Keratinocyte (primary cell): ENCODE measurements at regions not wholly inside any gene's neighbourhood (a gene's known extent, or its start where the extent isn't known, plus 50 kb on each side); places are given as distances from the start of the nearest gene placed in this dataset.
"Not testable (repeated sequence)": the region's sequence is repeated elsewhere in the genome, so short reads cannot be mapped to it uniquely, and the experiment has no call there.

Source experiments
- DNase-seq: peaks from one replicate; pipeline ENCODE4 v3.0.0-alpha.2; 2011; ENCODE audit warnings: low read depth, missing footprints, low spot score
- FAIRE-seq: peaks from 2 replicates; lab custom pipeline; 2011; peaks lifted over from hg19 to GRCh38; lab: Jason Lieb, UNC
- H2AFZ ChIP-seq: 2 replicates; pipeline ENCODE4 v1.6.0; 2012; ENCODE audit warnings: low read length, control low read depth, inconsistent platforms; ENCODE audit not compliant: control insufficient read depth
- H3K27ac ChIP-seq: 2 replicates; pipeline ENCODE4 v1.5.1; 2011; ENCODE audit warnings: low read length; ENCODE audit not compliant: control insufficient read depth, insufficient read depth
- H3K27me3 ChIP-seq: 3 replicates; pipeline ENCODE4 v1.6.0; 2011; ENCODE audit warnings: low read length; ENCODE audit not compliant: control insufficient read depth, insufficient read depth; ENCODE audit errors: extremely low read depth
- H3K36me3 ChIP-seq, 2 experiments: 2 replicates in 1 of 2; 3 replicates in 1 of 2; pipeline ENCODE4 v1.5.1; 2011; ENCODE audit warnings: low read length in 2 of 2, mild to moderate bottlenecking in 1 of 2; ENCODE audit not compliant: control insufficient read depth in 2 of 2, insufficient read depth in 2 of 2; ENCODE audit errors: extremely low read depth in 1 of 2
- H3K4me1 ChIP-seq: 3 replicates; pipeline ENCODE4 v1.5.1; 2011; ENCODE audit warnings: low read length; ENCODE audit not compliant: control insufficient read depth, insufficient read depth; ENCODE audit errors: extremely low read depth
- H3K4me2 ChIP-seq: 3 replicates; pipeline ENCODE4 v1.6.0; 2011; ENCODE audit warnings: low read depth, low read length; ENCODE audit not compliant: control insufficient read depth, insufficient read depth; ENCODE audit errors: extremely low read depth
- H3K4me3 ChIP-seq, 3 experiments: fragments of 200-600 bp in 1 of 3; sonication (generic) in 1 of 3; 2 replicates in 2 of 3; 3 replicates in 1 of 3; pipeline ENCODE4 v1.5.1; 2011 to 2016; ENCODE audit warnings: low read length in 3 of 3, mild to moderate bottlenecking in 3 of 3, control low read depth in 2 of 3, inconsistent platforms in 1 of 3, low read depth in 1 of 3, mixed read lengths in 1 of 3, mixed run types in 1 of 3, moderate library complexity in 1 of 3; ENCODE audit not compliant: control insufficient read depth in 2 of 3, insufficient read depth in 2 of 3; ENCODE audit errors: extremely low read depth in 1 of 3
- H3K79me2 ChIP-seq: 2 replicates; pipeline ENCODE4 v1.6.0; 2012; ENCODE audit warnings: low read length; ENCODE audit not compliant: control insufficient read depth, insufficient read depth
- H3K9ac ChIP-seq: 3 replicates; pipeline ENCODE4 v1.6.0; 2011; ENCODE audit warnings: low read length; ENCODE audit not compliant: control insufficient read depth, insufficient read depth; ENCODE audit errors: extremely low read depth
- H3K9me1 ChIP-seq: 3 replicates; pipeline ENCODE4 v1.6.0; 2011; ENCODE audit warnings: low read length; ENCODE audit not compliant: control insufficient read depth, insufficient read depth; ENCODE audit errors: extremely low read depth
- H3K9me3 ChIP-seq: 2 replicates; pipeline ENCODE4 v1.5.1; 2012; ENCODE audit warnings: low read depth, low read length; ENCODE audit not compliant: control insufficient read depth
- H4K20me1 ChIP-seq: 3 replicates; pipeline ENCODE4 v1.6.0; 2011; ENCODE audit warnings: low read length; ENCODE audit not compliant: control insufficient read depth, insufficient read depth; ENCODE audit errors: extremely low read depth
- CTCF ChIP-seq, 3 experiments: IDR thresholded peaks in 1 of 3; conservative IDR thresholded peaks in 1 of 3; optimal IDR thresholded peaks in 1 of 3; 2 replicates in 2 of 3; 3 replicates in 1 of 3; pipeline versions ENCODE3 to v1.5.1; 2011; ENCODE audit warnings: low read length in 3 of 3, mild to moderate bottlenecking in 3 of 3, moderate library complexity in 2 of 3, control low read depth in 1 of 3, inconsistent platforms in 1 of 3; ENCODE audit not compliant: insufficient read depth in 2 of 3; ENCODE audit errors: extremely low read depth in 1 of 3
- EZH2 ChIP-seq: IDR thresholded peaks from one replicate; pipeline ENCODE4 v1.6.1; 2012; ENCODE audit warnings: inconsistent platforms, mild to moderate bottlenecking, low read length, moderate library complexity
- dilution Hi-C: fragments of 300-500 bp; cut with MboI; formaldehyde crosslinking; loops from one replicate; pipeline ENCODE4 v1.7.0; 2020; ENCODE audit warnings: low sequenced_read_pairs; ENCODE audit not compliant: extremely low pct_ligation_motif_present

GRCh38 chr10:7054915-7055314 lies 355.9 kb downstream of the SFMBT2 start:
- no peak overlapping the region for H3K9ac ChIP-seq
- FAIRE-seq (no peak), DNase-seq (no peak)
- no peaks in the 10 kb centered on the region for H4K20me1 ChIP-seq
- no peaks in the 10 kb centered on the region for H3K4me1 ChIP-seq
- no peak overlapping the region for H3K4me2 ChIP-seq
- no peaks in the 10 kb centered on the region for H3K9me1 ChIP-seq
- H3K27me3 ChIP-seq: no peaks in the 10 kb centered on the region
- no peaks in the 10 kb centered on the region for H3K79me2 ChIP-seq
- TF ChIP-seq CTCF (optimal IDR thresholded peaks at IDR 0.05 in 1 of 3, IDR thresholded peaks at IDR 0.05 in 1 of 3, conservative IDR thresholded peaks at IDR 0.05 in 1 of 3; ENCODE audit: extremely low read depth in 1 of 3, insufficient read depth in 2 of 3, low read length in 3 of 3) (peak in 1 of 3 experiments; percentile 30), EZH2 (no peak)
- dilution Hi-C loops: no loop called here
- H3K4me3 ChIP-seq: no peak overlapping the region
- no peak overlapping the region for H3K27ac ChIP-seq
- no peak overlapping the region for H2AFZ ChIP-seq
- no peaks in the 10 kb centered on the region for H3K9me3 ChIP-seq
- no peaks in the 10 kb centered on the region for H3K36me3 ChIP-seq

GRCh38 chr10:7053195-7053594 lies 357.6 kb downstream of the SFMBT2 start:
- Histone ChIP-seq H3K9me1 (no peaks in the 10 kb centered on the region), H3K79me2 (no peaks in the 10 kb centered on the region), H3K4me3 (no peak overlapping the region), H3K9ac (no peak overlapping the region), H3K27ac (no peak overlapping the region), H3K36me3 (no peaks in the 10 kb centered on the region), H3K27me3 (no peaks in the 10 kb centered on the region), H2AFZ (no peak overlapping the region), H3K4me1 (no peaks in the 10 kb centered on the region), H3K9me3 (no peaks in the 10 kb centered on the region), H3K4me2 (no peak overlapping the region), H4K20me1 (no peaks in the 10 kb centered on the region)
- no peak for DNase-seq
- no peak for FAIRE-seq
- dilution Hi-C loops: no loop called here
- no peak for TF ChIP-seq EZH2
- no peak for TF ChIP-seq CTCF (optimal IDR thresholded peaks at IDR 0.05 in 1 of 3, IDR thresholded peaks at IDR 0.05 in 1 of 3, conservative IDR thresholded peaks at IDR 0.05 in 1 of 3; ENCODE audit: extremely low read depth in 1 of 3, insufficient read depth in 2 of 3, low read length in 3 of 3)

GRCh38 chr10:7050024-7050423 lies 360.8 kb downstream of the SFMBT2 start:
- H3K4me1 ChIP-seq, H3K36me3 ChIP-seq, DNase-seq, H3K4me3 ChIP-seq, H3K27ac ChIP-seq, H3K9me3 ChIP-seq, H3K4me2 ChIP-seq, dilution Hi-C loops, H3K9ac ChIP-seq, FAIRE-seq, H3K27me3 ChIP-seq, H4K20me1 ChIP-seq, H3K9me1 ChIP-seq, H3K79me2 ChIP-seq, H2AFZ ChIP-seq: not testable (repeated sequence)
